ENCODE measurements at regions not wholly inside any gene's neighbourhood (a gene's known extent, or its start where the extent isn't known, plus 50 kb on each side); places are given as distances from the start of the nearest gene placed in this dataset.

GRCh38 chr5:29498860-29499259, 1694.6 kb upstream of the CDH6 start:
- TF ChIP-seq EZH2phosphoT487 (IDR thresholded peaks at IDR 0.05; ENCODE audit: low read depth) (no peak), CTCF (IDR thresholded peaks at IDR 0.05; ENCODE audit: low read depth, low read length) (no peak)

All from OCI-LY3 (cell line).